Lower leg skin (tissue), 3 donors: ENCODE measurements at regions not wholly inside any gene's neighbourhood (a gene's known extent, or its start where the extent isn't known, plus 50 kb on each side); places are given as distances from the start of the nearest gene placed in this dataset.

Source experiments
- POLR2A ChIP-seq, 2 donors: fragments of 450-650 bp; IDR thresholded peaks; one replicate each; pipeline ENCODE4 v1.6.1; 2016 to 2017; ENCODE audit warnings: antibody characterized with exemption in 2 of 2, mild to moderate bottlenecking in 1 of 2, moderate library complexity in 1 of 2
- TF ChIP-seq, protein P1 (sequence below), 3 donors: fragments of 450-650 bp; IDR thresholded peaks; one replicate each; pipeline ENCODE4 v1.5.1; 2016; ENCODE audit warnings: antibody characterized with exemption in 3 of 3, mild to moderate bottlenecking in 3 of 3, moderate library complexity in 2 of 3

DNA sequence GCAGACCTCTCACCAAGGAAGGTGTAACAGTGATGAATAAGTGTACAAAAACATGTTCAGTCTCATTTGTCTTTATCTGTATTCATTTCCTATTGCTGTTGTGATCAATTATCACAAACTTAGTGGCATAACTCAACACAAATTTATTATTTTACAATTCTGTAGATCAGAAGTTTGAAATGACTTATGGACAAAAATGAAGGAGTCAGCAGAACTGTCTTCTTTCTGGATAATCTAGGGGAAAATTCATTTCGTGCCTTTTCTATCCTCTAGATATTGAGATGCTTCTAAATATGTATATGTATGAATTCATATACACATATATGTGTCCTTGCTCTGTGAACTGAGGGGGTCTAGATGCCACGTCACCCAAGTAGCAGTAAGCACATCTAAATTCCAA, 663.1 kb upstream of the MARCKS start:
- TF ChIP-seq, protein P1, sequence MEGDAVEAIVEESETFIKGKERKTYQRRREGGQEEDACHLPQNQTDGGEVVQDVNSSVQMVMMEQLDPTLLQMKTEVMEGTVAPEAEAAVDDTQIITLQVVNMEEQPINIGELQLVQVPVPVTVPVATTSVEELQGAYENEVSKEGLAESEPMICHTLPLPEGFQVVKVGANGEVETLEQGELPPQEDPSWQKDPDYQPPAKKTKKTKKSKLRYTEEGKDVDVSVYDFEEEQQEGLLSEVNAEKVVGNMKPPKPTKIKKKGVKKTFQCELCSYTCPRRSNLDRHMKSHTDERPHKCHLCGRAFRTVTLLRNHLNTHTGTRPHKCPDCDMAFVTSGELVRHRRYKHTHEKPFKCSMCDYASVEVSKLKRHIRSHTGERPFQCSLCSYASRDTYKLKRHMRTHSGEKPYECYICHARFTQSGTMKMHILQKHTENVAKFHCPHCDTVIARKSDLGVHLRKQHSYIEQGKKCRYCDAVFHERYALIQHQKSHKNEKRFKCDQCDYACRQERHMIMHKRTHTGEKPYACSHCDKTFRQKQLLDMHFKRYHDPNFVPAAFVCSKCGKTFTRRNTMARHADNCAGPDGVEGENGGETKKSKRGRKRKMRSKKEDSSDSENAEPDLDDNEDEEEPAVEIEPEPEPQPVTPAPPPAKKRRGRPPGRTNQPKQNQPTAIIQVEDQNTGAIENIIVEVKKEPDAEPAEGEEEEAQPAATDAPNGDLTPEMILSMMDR (IDR thresholded peaks at IDR 0.05), result no peak
- no peak for TF ChIP-seq POLR2A (IDR thresholded peaks at IDR 0.05)
